ENCODE measurements at regions not wholly inside any gene's neighbourhood (a gene's known extent, or its start where the extent isn't known, plus 50 kb on each side); places are given as distances from the start of the nearest gene placed in this dataset.

GRCh38 chr13:64869539-64869938 lies 2360.6 kb downstream of the PCDH9 start:
- H3K27ac ChIP-seq, result no peak overlapping the region

GRCh38 chr13:64867856-64868255 lies 2362.3 kb downstream of the PCDH9 start:
- Histone ChIP-seq H3K36me3 (ENCODE audit: control insufficient read depth, insufficient read depth, low read length) (no peaks in the 10 kb centered on the region), H3K4me1 (no peaks in the 10 kb centered on the region), H3K9ac (no peak overlapping the region), H3K4me3 (ENCODE audit: low read depth, low read length) (no peak overlapping the region), H3K27ac (no peak overlapping the region), H2AFZ (no peak overlapping the region), H3K27me3 (ENCODE audit: control insufficient read depth, insufficient read depth, low read length) (no peaks in the 10 kb centered on the region), H3K9me3 (ENCODE audit: control insufficient read depth, low read length) (no peaks in the 10 kb centered on the region), H3K4me2 (ENCODE audit: low read length) (no peak overlapping the region), H3K79me2 (no peaks in the 10 kb centered on the region)
- TF ChIP-seq, protein P1, sequence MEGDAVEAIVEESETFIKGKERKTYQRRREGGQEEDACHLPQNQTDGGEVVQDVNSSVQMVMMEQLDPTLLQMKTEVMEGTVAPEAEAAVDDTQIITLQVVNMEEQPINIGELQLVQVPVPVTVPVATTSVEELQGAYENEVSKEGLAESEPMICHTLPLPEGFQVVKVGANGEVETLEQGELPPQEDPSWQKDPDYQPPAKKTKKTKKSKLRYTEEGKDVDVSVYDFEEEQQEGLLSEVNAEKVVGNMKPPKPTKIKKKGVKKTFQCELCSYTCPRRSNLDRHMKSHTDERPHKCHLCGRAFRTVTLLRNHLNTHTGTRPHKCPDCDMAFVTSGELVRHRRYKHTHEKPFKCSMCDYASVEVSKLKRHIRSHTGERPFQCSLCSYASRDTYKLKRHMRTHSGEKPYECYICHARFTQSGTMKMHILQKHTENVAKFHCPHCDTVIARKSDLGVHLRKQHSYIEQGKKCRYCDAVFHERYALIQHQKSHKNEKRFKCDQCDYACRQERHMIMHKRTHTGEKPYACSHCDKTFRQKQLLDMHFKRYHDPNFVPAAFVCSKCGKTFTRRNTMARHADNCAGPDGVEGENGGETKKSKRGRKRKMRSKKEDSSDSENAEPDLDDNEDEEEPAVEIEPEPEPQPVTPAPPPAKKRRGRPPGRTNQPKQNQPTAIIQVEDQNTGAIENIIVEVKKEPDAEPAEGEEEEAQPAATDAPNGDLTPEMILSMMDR (IDR thresholded peaks at IDR 0.05), result no peak

More at GRCh38 chr13:64869539-64869938, 2360.6 kb downstream of the PCDH9 start:
- H3K27me3 ChIP-seq (ENCODE audit: control insufficient read depth, insufficient read depth, low read length), result no peaks in the 10 kb centered on the region
- no peaks in the 10 kb centered on the region for H3K4me1 ChIP-seq
- no peaks in the 10 kb centered on the region for H3K9me3 ChIP-seq (ENCODE audit: control insufficient read depth, low read length)
- no peak overlapping the region for H3K4me2 ChIP-seq (ENCODE audit: low read length)
- H2AFZ ChIP-seq, result no peak overlapping the region
- H3K36me3 ChIP-seq (ENCODE audit: control insufficient read depth, insufficient read depth, low read length), result no peaks in the 10 kb centered on the region
- H3K4me3 ChIP-seq (ENCODE audit: low read depth, low read length), result no peak overlapping the region
- H3K9ac ChIP-seq, result no peak overlapping the region
- TF ChIP-seq, protein P1 (IDR thresholded peaks at IDR 0.05), result no peak
- H3K79me2 ChIP-seq, result no peaks in the 10 kb centered on the region

GRCh38 chr13:64866331-64866730 lies 2363.8 kb downstream of the PCDH9 start:
- Histone ChIP-seq H3K9ac (no peak overlapping the region), H3K27me3 (ENCODE audit: control insufficient read depth, insufficient read depth, low read length) (no peaks in the 10 kb centered on the region), H3K9me3 (ENCODE audit: control insufficient read depth, low read length) (no peaks in the 10 kb centered on the region), H3K4me1 (no peaks in the 10 kb centered on the region), H2AFZ (no peak overlapping the region), H3K79me2 (no peaks in the 10 kb centered on the region), H3K27ac (no peak overlapping the region), H3K4me3 (ENCODE audit: low read depth, low read length) (no peak overlapping the region), H3K36me3 (ENCODE audit: control insufficient read depth, insufficient read depth, low read length) (no peaks in the 10 kb centered on the region), H3K4me2 (ENCODE audit: low read length) (no peak overlapping the region)
- TF ChIP-seq, protein P1 (IDR thresholded peaks at IDR 0.05), result no peak

DNA sequence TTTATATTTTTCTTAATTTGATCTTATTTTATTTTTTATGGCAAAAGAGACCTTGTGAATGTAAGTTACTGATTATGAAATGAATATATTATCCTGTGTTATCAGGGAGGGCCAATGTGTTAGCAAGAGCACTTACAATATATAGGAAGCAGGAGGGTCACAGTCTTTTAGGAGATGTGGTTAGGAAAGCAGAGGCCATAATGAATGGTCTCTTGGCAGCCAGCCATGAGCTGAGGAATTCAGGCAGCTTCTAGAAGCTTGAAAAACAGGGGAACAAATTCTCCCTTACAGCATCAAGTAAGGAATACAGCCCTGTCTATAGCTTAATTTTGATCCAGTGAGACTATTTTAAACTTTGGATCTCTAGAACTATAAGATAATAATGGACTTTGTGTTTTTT lies 2374.6 kb downstream of the PCDH9 start:
- TF ChIP-seq, protein P1 (IDR thresholded peaks at IDR 0.05), result no peak
- H3K36me3 ChIP-seq (ENCODE audit: control insufficient read depth, insufficient read depth, low read length), result no peaks in the 10 kb centered on the region
- no peak overlapping the region for H3K27ac ChIP-seq
- H3K4me1 ChIP-seq, result no peaks in the 10 kb centered on the region
- H2AFZ ChIP-seq, result no peak overlapping the region
- H3K27me3 ChIP-seq (ENCODE audit: control insufficient read depth, insufficient read depth, low read length), result no peaks in the 10 kb centered on the region
- no peaks in the 10 kb centered on the region for H3K9me3 ChIP-seq (ENCODE audit: control insufficient read depth, low read length)
- H3K4me3 ChIP-seq (ENCODE audit: low read depth, low read length), result no peak overlapping the region
- H3K4me2 ChIP-seq (ENCODE audit: low read length), result no peak overlapping the region
- no peak overlapping the region for H3K9ac ChIP-seq
- no peaks in the 10 kb centered on the region for H3K79me2 ChIP-seq

GRCh38 chr13:64850017-64850416 lies 2380.1 kb downstream of the PCDH9 start:
- Histone ChIP-seq H3K27ac (no peak overlapping the region), H2AFZ (no peak overlapping the region), H3K4me1 (no peaks in the 10 kb centered on the region), H3K4me3 (ENCODE audit: low read depth, low read length) (no peak overlapping the region), H3K4me2 (ENCODE audit: low read length) (no peak overlapping the region), H3K9me3 (ENCODE audit: control insufficient read depth, low read length) (no peaks in the 10 kb centered on the region), H3K79me2 (no peaks in the 10 kb centered on the region), H3K9ac (no peak overlapping the region), H3K36me3 (ENCODE audit: control insufficient read depth, insufficient read depth, low read length) (no peaks in the 10 kb centered on the region), H3K27me3 (ENCODE audit: control insufficient read depth, insufficient read depth, low read length) (no peaks in the 10 kb centered on the region)
- TF ChIP-seq, protein P1 (IDR thresholded peaks at IDR 0.05), result no peak

Data from parathyroid adenoma (tissue), 2 donors.